Smooth muscle cell (in vitro differentiated cells): ENCODE measurements at regions not wholly inside any gene's neighbourhood (a gene's known extent, or its start where the extent isn't known, plus 50 kb on each side); places are given as distances from the start of the nearest gene placed in this dataset.

Experiments used
- DNase-seq: peaks from one replicate; lab custom pipeline; 2025; ENCODE audit not compliant: unreplicated experiment; lab: John Stamatoyannopoulos, UW
- H2AFZ ChIP-seq: fragments of 200-600 bp; sonication (generic); 2 replicates; pipeline ENCODE4 v1.6.0; 2016; ENCODE audit warnings: antibody characterized with exemption, low read depth, mild to moderate bottlenecking
- H3F3A ChIP-seq: fragments of 200-600 bp; sonication (generic); 2 replicates; pipeline ENCODE4 v1.6.0; 2017; ENCODE audit warnings: antibody characterized with exemption, low read depth
- H3K27ac ChIP-seq: fragments of 200-600 bp; sonication (generic); 2 replicates; pipeline ENCODE4 v1.5.1; 2016; ENCODE audit warnings: low read depth, mild to moderate bottlenecking
- H3K27me3 ChIP-seq: fragments of 200-600 bp; sonication (generic); 2 replicates; pipeline ENCODE4 v1.6.1; 2016; ENCODE audit warnings: low read depth, mild to moderate bottlenecking
- H3K36me3 ChIP-seq: fragments of 200-600 bp; sonication (generic); 2 replicates; pipeline ENCODE4 v1.5.1; 2016; ENCODE audit warnings: low read depth
- H3K4me1 ChIP-seq: fragments of 200-600 bp; sonication (generic); 2 replicates; pipeline ENCODE4 v1.5.1; 2016; ENCODE audit warnings: low read depth
- H3K4me2 ChIP-seq: fragments of 200-600 bp; sonication (generic); 2 replicates; pipeline ENCODE4 v1.6.0; 2016; ENCODE audit warnings: mild to moderate bottlenecking
- H3K4me3 ChIP-seq: fragments of 200-600 bp; sonication (generic); 2 replicates; pipeline ENCODE4 v1.5.1; 2016; ENCODE audit warnings: mild to moderate bottlenecking
- H3K79me2 ChIP-seq: fragments of 200-600 bp; sonication (generic); 2 replicates; pipeline ENCODE4 v1.6.0; 2016; ENCODE audit warnings: low read depth, mild to moderate bottlenecking
- H3K9ac ChIP-seq: fragments of 200-600 bp; sonication (generic); 2 replicates; pipeline ENCODE4 v1.6.0; 2016; ENCODE audit warnings: low read depth
- H3K9me3 ChIP-seq: fragments of 200-600 bp; sonication (generic); replicated peaks from 2 replicates; pipeline ENCODE4 v1.5.1; 2016; ENCODE audit warnings: low read depth
- H4K20me1 ChIP-seq: fragments of 200-600 bp; sonication (generic); 2 replicates; pipeline ENCODE4 v1.6.0; 2016; ENCODE audit warnings: low read depth
- WGBS: methylation state at CpG from one replicate; pipeline ENCODE4 v1.1.7; 2016; ENCODE audit warnings: low lambda C conversion rate; 5-methylcytosine and 5-hydroxymethylcytosine counted together
- TF ChIP-seq, protein P1 (sequence below): fragments of 200-600 bp; sonication (generic); IDR thresholded peaks from 2 replicates; pipeline ENCODE4 v1.5.1; 2017; ENCODE audit warnings: borderline replicate concordance, mild to moderate bottlenecking, antibody characterized with exemption; ENCODE audit not compliant: insufficient read depth, poor library complexity, severe bottlenecking

DNA sequence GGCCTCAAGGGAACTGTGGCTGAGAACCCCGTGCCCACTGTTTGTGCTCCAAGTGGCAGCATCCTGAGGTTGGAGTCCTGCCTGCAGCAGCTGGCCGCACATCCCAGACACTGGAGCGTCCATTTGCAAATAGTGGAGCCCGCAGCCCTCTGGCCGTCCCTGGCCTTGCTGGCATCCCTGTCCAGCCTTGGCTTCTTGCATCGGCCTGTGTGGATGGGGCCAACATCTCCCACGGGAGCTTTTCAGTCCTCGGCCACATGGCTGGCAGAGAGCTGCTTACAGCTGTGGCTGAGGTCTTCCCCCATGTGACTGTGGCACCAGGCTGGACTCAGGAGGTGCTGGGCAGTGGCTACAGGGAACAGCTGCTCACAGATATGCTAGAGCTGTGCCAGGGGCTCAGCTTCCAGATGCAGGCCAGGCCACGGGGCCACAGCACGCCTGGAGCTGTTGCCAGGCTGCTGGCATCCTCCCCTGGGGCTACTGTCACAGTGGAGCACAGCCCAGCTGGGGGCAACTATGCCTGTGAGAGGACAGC lies 71.2 kb downstream of the FAM43A start:
- H3K4me1 ChIP-seq, result peaks cover 3% of the 10 kb centered on the region
- WGBS, result 93% methylated on average over 10 of the region's 10 CpGs
- H3K27me3 ChIP-seq, result no peaks in the 10 kb centered on the region
- DNase-seq, result no peak
- no peaks in the 10 kb centered on the region for H3K9me3 ChIP-seq
- H4K20me1 ChIP-seq, result no peaks in the 10 kb centered on the region
- no peak overlapping the region for H3K9ac ChIP-seq
- no peaks in the 10 kb centered on the region for H3K79me2 ChIP-seq
- no peak overlapping the region for H3K4me2 ChIP-seq
- no peaks in the 10 kb centered on the region for H3F3A ChIP-seq
- no peak overlapping the region for H2AFZ ChIP-seq
- H3K36me3 ChIP-seq, result no peaks in the 10 kb centered on the region
- no peak overlapping the region for H3K4me3 ChIP-seq
- no peak overlapping the region for H3K27ac ChIP-seq
- TF ChIP-seq, protein P1, sequence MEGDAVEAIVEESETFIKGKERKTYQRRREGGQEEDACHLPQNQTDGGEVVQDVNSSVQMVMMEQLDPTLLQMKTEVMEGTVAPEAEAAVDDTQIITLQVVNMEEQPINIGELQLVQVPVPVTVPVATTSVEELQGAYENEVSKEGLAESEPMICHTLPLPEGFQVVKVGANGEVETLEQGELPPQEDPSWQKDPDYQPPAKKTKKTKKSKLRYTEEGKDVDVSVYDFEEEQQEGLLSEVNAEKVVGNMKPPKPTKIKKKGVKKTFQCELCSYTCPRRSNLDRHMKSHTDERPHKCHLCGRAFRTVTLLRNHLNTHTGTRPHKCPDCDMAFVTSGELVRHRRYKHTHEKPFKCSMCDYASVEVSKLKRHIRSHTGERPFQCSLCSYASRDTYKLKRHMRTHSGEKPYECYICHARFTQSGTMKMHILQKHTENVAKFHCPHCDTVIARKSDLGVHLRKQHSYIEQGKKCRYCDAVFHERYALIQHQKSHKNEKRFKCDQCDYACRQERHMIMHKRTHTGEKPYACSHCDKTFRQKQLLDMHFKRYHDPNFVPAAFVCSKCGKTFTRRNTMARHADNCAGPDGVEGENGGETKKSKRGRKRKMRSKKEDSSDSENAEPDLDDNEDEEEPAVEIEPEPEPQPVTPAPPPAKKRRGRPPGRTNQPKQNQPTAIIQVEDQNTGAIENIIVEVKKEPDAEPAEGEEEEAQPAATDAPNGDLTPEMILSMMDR, result no peak

DNA sequence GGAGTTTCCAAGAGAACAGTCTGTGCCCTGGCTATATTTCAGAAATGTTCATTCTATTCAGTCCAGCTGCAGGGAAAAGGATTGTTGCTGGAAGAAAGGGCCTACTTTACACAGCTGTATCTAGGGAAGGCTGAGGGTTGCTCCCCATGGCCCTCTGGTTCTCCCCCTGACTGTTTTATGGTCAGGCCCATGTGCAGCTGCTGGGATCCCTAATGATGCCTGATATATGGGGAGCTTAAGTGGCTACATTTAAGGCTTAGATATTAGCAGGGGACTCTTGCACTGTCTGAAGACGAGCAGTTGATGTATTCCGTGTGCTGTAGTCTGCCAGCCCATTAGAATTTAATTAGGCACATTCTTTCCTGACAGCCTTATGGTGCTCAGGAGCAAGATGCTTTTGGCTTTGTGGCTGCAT lies 72.0 kb downstream of the FAM43A start:
- Histone ChIP-seq H3K36me3 (no peaks in the 10 kb centered on the region), H4K20me1 (no peaks in the 10 kb centered on the region), H3F3A (no peaks in the 10 kb centered on the region), H2AFZ (no peak overlapping the region), H3K27ac (no peak overlapping the region), H3K9ac (no peak overlapping the region), H3K79me2 (no peaks in the 10 kb centered on the region), H3K4me3 (no peak overlapping the region), H3K4me1 (peaks cover 3% of the 10 kb centered on the region), H3K4me2 (no peak overlapping the region), H3K9me3 (no peaks in the 10 kb centered on the region), H3K27me3 (no peaks in the 10 kb centered on the region)
- 26% methylated on average over 2 of the region's 2 CpGs for WGBS
- DNase-seq, result no peak
- TF ChIP-seq, protein P1, result no peak

DNA sequence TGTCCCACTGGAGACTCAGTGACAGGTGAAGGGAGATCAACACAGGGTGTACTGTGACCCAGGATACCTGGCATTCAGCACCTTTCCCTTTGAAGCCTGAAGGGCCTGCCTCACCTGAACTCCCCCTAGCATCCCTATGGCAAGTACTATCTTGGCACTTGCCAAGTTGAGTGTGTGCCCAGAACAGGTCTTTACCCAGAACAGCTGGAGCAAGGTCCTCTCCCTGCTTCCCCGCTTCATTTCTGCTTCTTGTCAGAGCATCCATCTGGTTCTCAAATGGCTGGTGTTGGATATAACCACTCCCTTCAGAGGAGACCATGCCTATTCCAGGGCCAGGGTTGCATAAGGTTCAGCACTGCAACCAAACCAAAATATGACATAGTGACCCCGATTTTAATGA lies 73.0 kb downstream of the FAM43A start:
- Histone ChIP-seq H3K4me2 (no peak overlapping the region), H3K4me1 (peaks cover 3% of the 10 kb centered on the region), H3K9ac (no peak overlapping the region), H3K27ac (no peak overlapping the region), H3K4me3 (no peak overlapping the region), H3K36me3 (no peaks in the 10 kb centered on the region), H3K79me2 (no peaks in the 10 kb centered on the region), H3K9me3 (no peaks in the 10 kb centered on the region), H3K27me3 (no peaks in the 10 kb centered on the region), H4K20me1 (no peaks in the 10 kb centered on the region), H3F3A (no peaks in the 10 kb centered on the region), H2AFZ (no peak overlapping the region)
- no peak for DNase-seq
- WGBS, result 96% methylated on average over 2 of the region's 2 CpGs
- TF ChIP-seq, protein P1, result no peak

DNA sequence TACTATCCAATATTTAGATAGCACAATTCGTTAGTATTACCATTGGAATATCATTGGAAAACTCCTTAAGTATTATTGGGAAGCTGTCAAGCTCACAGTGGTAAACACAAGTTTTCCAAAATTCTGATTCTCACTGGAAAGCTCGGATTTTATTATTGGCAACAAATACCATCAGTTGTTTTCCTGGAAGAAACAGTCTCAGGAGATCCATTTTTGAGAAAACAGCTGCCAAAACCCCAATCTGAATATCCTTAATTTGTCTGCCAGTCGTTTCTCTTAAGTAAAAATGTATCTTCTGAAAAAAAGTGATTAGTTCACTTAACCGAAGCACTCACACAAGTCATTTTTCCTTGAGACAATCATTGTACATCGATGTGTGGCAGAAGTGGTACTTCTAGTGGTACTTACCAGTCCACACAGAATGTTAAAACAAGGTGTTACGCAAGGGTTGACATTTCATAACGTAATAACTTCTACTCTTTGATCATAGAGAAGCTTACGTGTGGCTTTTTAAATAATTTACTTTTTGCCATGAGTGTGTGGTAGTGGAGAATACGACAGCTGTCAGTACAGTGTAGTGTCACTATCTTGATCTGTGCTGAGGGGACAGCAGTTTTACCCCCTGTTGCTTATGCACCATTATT lies 74.9 kb downstream of the FAM43A start:
- no peaks in the 10 kb centered on the region for H3K79me2 ChIP-seq
- H3K4me3 ChIP-seq, result no peak overlapping the region
- no peaks in the 10 kb centered on the region for H3K27me3 ChIP-seq
- 90% methylated on average over 9 of the region's 9 CpGs for WGBS
- no peak overlapping the region for H3K27ac ChIP-seq
- no peak for DNase-seq
- H3K4me2 ChIP-seq, result no peak overlapping the region
- no peaks in the 10 kb centered on the region for H3K36me3 ChIP-seq
- no peaks in the 10 kb centered on the region for H3F3A ChIP-seq
- H3K4me1 ChIP-seq, result peaks cover 3% of the 10 kb centered on the region
- H2AFZ ChIP-seq, result no peak overlapping the region
- no peaks in the 10 kb centered on the region for H3K9me3 ChIP-seq
- H3K9ac ChIP-seq, result no peak overlapping the region
- H4K20me1 ChIP-seq, result no peaks in the 10 kb centered on the region
- TF ChIP-seq, protein P1, result no peak
